CD4-positive, alpha-beta T cell treated with Interleukin-1 beta for 1 hour (primary cell): ENCODE measurements at regions not wholly inside any gene's neighbourhood (a gene's known extent, or its start where the extent isn't known, plus 50 kb on each side); places are given as distances from the start of the nearest gene placed in this dataset.

Experiments used
- DNase-seq, 2 donors: peaks; one replicate each; pipeline ENCODE4 v3.0.0-alpha.2; 2020 to 2022

- no peak for DNase-seq
These were observed 331.5 kb upstream of the NPVF start for GRCh38 chr7:25559581-25560367.

DNA sequence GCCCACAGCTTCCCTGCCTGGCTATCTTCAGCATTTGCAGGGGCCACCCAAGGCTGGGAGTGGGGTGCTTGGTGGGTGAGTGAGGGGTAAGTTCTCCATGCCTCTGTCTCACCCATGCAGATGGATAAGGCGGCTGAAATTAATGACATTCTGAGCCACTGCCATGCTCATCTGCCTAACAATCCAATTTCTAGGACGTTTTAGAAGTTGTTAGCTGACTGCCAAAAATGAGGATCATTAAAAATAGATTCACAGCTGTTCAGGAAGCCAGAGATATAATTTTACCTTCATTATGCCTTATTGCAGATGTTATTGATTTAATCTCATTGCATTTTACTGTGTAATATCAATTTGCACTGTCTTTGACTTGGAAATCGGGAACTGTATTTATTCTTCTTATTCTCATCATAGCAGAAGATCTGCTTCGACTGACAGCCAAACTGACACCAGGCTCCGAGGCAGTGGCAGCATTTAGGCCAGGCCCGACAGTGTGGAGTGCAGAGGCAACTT is 334.4 kb upstream of the NPVF start:
- no peak for DNase-seq

DNA sequence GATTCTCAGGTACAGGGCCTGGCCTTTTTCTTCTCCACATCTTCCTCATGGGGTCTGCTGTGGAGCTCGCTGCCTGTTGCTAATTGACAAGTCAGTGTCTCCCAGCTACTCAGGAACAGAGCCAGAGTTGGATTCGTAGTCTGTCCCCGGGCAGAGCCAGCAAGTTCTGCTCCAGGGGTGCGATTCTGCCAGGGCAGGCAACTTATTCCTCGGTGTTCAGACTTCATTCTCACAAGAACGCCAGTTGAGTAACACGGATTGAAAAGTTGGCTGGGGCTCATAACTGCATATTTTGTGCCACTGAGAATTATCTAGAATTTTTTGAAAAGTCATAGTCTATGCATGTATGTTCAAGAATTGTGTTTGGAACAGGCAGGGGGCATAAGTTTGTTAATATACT is 336.7 kb upstream of the NPVF start:
- no peak for DNase-seq

- peak; percentile 63 to 72 for DNase-seq
These were observed 337.7 kb upstream of the NPVF start for GRCh38 chr7:25565949-25566348.

DNA sequence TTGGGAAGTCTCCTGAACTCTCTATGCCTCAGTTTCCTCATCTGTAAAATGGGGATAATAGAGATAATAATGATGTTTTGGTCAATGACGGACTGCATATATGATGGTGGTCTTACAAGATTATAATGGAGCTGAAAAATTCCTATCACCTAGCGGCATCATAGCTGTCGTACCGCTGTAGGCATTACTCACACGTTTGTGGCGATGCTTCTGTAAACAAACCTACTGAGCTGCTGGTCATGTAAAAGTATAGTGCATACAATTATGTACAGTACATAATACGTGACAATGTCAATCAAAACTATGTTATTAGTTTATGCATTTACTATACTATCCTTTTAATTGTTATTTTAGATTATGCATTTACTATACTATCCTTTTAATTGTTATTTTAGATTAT is 339.1 kb upstream of the NPVF start:
- DNase-seq = no peak

- no peak for DNase-seq
These were observed 341.5 kb upstream of the NPVF start for GRCh38 chr7:25569765-25570164.

DNA sequence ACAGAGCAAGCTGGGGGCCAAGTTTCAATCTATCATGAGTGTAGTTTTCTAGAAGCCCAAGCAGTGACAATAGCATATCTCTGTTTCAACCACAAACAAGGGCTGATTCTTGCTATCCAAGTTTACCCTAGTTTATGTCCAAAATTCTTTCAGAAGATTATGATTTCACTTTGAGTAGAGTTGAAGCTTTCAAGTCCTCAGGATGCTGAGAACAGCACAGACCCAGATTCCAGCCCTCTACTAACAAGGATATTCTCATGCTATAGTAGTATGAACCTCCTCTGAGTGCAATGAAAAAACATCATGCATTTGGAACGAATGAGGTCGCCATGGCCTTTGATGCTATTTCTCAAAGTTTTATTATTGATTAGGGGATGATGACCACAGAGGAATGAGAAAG is 344.1 kb upstream of the NPVF start:
- no peak for DNase-seq

DNA sequence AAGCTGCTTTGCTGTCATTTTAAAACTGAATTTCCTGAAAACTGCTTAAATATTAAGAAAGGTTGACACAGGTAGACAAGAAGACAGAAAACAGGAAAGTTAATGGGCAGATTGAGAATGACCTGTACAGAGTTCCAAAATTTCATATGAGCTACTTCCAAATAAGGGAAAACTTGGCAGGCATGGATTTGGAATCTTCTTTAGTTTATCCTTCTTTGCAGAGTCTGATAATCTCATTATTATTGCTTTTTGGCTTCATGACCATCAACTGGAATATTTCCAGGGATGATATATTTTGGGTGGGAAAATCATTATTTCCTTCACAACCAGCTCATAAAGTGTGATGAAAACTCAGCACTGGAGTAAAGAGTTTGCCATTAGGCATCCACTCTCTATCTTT is 346.5 kb upstream of the NPVF start:
- DNase-seq = no peak

DNA sequence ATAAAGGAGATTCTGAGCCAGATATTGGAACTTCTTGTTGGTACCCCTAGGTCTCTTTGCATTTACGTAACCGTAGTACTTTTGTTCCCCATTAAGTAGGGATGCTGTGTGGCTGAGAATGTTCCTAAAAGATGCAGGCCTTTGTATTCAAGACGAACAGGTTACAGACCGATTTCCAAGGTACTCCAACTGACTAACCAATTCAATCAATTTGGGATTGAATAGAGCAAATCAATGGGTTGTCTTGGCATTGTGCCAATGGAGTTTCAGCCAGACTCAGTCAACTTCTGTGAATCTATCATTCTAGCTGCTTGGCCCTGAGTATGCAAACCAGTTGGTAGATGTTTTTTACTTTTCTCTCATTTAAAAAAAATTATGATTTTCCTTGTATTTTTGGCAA is 347.3 kb upstream of the NPVF start:
- no peak for DNase-seq

GRCh38 chr7:25578991-25579777 is 350.9 kb upstream of the NPVF start:
- no peak for DNase-seq

DNA sequence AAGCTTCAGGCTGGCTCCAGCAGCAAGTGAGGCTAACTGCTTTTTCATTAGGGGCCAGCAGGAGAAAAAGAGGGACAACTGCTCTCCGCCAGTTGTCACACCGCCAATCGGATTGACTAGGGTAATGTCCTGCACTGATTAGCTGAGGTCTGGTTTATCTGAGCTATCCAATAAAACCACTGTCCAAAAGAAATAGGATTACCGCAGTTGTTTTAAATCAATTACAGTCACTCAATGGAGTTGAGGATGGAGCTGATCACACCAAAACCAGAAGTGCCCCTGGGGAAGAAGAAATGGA is 351.4 kb upstream of the NPVF start:
- no peak for DNase-seq

- no peak for DNase-seq
These were observed 351.9 kb upstream of the NPVF start for GRCh38 chr7:25580141-25580540.

- DNase-seq = no peak
These were observed 355.3 kb upstream of the NPVF start for GRCh38 chr7:25583621-25584020.

DNA sequence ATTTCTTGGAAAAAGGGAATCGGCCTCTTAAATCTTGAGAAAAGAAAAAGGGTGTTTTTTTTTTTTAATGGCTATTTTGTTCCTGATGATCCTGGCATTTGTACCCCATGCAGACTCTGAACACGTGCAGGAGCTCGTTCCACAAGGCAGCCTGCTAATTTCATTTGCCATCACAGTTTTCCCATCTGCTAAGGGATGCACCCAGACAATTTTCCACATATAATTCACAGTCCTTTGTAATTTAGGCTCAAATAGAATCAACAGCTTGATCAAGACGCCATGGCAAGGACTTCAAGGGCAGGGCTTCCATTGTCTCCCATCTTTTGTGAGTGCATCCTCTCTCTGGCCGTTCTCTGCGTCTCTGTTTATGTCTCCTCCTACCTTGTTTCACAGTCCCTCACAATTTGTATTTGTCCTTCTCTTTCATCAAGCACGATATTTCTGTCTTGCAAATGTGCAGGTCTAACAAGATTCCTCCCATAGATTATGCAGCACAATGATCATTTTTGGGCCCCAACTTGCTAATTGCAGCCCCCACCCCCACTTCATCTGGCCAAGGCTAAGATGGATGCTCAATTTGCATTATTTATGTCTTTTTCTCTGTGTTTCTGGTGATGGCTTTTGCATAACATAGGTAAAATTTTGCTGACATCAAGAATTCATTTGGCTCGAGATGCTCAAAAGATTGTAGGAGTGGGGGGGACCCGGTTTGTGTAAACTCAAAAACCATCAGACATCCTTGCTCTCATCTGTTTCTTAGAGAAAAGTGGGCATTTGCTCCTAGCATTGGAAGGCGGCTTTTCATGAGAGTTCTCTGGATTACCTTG is 356.0 kb upstream of the NPVF start:
- no peak for DNase-seq

GRCh38 chr7:25586513-25586912 is 358.2 kb upstream of the NPVF start:
- DNase-seq = no peak

DNA sequence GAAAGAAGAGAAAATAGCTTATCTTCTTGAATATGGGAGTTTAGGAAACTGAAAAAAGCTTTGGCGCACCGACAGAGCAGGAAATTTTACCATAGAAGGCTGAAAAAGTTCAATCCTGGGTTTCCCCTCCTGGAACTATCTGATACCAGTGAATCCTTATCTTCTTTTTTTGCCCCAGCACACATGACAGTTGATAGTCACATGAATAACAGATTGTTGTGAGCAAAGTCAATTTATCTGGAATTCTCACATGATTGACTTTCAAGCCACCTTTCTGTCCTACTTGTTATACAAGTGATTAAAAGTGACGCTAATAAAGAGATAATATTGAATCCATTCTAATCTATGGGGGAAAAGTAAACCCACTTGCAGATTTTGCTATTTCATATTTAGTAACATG is 365.8 kb upstream of the NPVF start:
- no peak for DNase-seq

- no peak for DNase-seq
These were observed 366.4 kb upstream of the NPVF start for GRCh38 chr7:25594728-25595127.

GRCh38 chr7:25595996-25596395 is 367.7 kb upstream of the NPVF start:
- DNase-seq = no peak

DNA sequence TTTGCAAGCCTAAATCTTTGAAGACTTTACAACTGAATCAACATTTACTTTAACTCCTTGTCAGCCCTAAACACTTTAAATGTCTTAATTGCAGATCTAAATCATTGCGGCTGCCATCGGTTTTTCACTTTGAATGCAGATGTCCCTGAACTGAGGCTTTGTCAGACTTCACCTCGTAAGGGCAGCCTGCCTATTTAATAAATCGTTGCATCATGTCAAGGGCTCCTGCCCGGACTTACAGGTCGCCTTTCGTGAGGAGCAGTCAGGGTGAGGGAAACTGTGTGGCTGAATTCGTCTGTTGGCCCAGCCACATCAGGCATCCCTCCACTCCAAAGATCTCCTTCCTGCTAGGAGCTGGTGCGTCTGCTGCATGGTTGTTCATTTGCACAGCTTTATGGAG is 368.2 kb upstream of the NPVF start:
- no peak for DNase-seq

DNA sequence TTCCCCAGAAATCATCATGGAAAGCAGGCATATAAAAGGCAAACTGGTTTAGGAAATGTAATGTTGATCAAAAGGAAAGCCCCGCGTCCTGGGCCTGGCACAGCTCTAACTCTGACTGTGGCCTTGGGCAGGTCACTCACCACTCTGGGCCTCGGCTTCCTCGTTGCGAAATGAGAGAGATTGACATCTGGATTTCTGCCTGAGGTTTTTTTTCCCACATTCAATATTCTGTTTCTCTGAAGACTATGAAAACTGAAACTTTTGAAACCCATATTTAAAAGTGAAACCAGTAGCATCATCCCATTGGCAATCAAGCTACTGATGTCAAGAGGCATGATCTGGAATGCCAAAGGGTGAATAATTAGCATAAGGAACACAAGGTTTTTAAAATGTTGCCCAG is 369.7 kb upstream of the NPVF start:
- DNase-seq = no peak

DNA sequence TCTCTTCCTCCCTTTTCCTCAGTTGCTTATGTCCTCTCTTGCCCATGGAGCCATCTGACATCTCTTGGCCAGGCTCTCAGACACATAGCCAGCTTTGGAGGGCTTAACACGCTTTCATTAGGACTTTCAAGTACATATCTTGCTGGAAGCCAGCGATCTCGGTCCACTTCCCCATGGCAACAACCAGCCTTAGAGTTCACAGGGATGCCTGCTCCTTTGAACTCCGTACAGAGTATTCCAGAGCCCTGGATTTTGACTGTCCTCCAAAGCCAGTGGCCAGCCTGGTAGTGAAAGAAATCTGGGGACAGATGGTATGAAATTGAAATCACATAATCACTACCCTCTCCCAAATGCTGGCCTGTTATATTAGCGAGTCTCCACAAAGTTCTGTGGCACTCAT is 370.5 kb upstream of the NPVF start:
- DNase-seq = no peak

- no peak for DNase-seq
These were observed 372.1 kb upstream of the NPVF start for GRCh38 chr7:25600262-25600920.
